ENCODE measurements at regions not wholly inside any gene's neighbourhood (a gene's known extent, or its start where the extent isn't known, plus 50 kb on each side); places are given as distances from the start of the nearest gene placed in this dataset.

DNA sequence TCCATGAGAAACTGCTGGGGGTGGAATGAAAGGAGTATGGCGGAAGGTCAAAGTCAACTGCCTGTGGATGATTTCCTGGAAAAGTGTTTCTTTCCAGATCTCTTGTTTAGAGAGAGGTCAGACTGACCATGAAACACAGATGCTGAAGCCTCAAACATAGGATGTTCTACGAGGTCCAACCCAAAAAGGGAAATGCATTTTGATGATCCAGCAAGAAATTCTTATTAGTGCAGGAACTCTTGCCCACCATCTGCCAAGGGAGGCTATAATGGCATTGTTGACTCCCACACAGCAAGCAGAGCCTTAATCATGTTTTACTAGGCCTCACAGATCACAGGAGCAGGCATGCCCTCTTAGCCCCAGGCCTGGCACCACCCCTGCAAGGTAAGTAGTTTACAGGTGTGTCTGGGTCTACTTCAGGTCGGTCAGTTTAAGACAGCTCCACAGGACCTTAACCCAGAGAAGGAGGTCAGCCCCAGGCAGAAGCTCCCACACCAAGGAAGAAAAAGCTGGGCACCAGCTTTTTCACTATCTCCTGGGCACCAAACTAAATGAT, 67.6 kb upstream of the CNKSR3 start:
- TF ChIP-seq YY1 (IDR thresholded peaks at IDR 0.05; ENCODE audit: extremely low read depth, insufficient replicate concordance, low read depth, low read length), result no peak
- TF ChIP-seq, protein P1, sequence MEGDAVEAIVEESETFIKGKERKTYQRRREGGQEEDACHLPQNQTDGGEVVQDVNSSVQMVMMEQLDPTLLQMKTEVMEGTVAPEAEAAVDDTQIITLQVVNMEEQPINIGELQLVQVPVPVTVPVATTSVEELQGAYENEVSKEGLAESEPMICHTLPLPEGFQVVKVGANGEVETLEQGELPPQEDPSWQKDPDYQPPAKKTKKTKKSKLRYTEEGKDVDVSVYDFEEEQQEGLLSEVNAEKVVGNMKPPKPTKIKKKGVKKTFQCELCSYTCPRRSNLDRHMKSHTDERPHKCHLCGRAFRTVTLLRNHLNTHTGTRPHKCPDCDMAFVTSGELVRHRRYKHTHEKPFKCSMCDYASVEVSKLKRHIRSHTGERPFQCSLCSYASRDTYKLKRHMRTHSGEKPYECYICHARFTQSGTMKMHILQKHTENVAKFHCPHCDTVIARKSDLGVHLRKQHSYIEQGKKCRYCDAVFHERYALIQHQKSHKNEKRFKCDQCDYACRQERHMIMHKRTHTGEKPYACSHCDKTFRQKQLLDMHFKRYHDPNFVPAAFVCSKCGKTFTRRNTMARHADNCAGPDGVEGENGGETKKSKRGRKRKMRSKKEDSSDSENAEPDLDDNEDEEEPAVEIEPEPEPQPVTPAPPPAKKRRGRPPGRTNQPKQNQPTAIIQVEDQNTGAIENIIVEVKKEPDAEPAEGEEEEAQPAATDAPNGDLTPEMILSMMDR (IDR thresholded peaks at IDR 0.05 in 2 of 3, conservative IDR thresholded peaks at IDR 0.05 in 1 of 3; ENCODE audit: borderline replicate concordance in 1 of 3, insufficient read depth in 1 of 3, low read depth in 2 of 3, low read length in 2 of 3), result no peak
- TF ChIP-seq POLR2A (IDR thresholded peaks at IDR 0.05; ENCODE audit: borderline replicate concordance, extremely low read depth, insufficient read depth, insufficient read length), result no peak
- TF ChIP-seq RAD21 (IDR thresholded peaks at IDR 0.05; ENCODE audit: low read depth), result no peak
- no peak for TF ChIP-seq EZH2phosphoT487 (IDR thresholded peaks at IDR 0.05; ENCODE audit: borderline replicate concordance)
- no peak for TF ChIP-seq ELF1 (IDR thresholded peaks at IDR 0.05; ENCODE audit: borderline replicate concordance, low read depth)
- TF ChIP-seq SP1 (IDR thresholded peaks at IDR 0.05; ENCODE audit: low read depth), result no peak
